ENCODE measurements at regions not wholly inside any gene's neighbourhood (a gene's known extent, or its start where the extent isn't known, plus 50 kb on each side); places are given as distances from the start of the nearest gene placed in this dataset.
"Not testable (repeated sequence)": the region's sequence is repeated elsewhere in the genome, so short reads cannot be mapped to it uniquely, and the experiment has no call there.

DNA sequence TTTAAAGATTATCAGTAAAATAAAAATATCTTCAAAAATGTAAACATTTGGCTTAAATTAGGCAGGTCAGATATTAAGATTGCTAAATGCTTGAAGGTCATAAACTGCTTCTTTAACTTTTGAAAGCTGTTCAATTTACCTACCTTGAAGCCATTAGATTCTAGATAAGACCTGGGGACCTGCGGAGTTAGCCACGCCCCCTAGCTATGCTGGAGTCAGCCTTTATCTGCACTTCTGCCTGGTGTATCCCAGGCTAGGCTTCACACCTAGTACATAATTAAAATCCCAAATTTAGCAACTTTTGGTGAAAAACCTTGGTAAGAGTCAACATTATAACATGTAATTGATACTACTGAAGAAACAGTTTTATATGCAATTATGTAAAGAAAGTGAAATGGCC lies 89.9 kb upstream of the PRSS3 start:
- TF ChIP-seq, protein P1, sequence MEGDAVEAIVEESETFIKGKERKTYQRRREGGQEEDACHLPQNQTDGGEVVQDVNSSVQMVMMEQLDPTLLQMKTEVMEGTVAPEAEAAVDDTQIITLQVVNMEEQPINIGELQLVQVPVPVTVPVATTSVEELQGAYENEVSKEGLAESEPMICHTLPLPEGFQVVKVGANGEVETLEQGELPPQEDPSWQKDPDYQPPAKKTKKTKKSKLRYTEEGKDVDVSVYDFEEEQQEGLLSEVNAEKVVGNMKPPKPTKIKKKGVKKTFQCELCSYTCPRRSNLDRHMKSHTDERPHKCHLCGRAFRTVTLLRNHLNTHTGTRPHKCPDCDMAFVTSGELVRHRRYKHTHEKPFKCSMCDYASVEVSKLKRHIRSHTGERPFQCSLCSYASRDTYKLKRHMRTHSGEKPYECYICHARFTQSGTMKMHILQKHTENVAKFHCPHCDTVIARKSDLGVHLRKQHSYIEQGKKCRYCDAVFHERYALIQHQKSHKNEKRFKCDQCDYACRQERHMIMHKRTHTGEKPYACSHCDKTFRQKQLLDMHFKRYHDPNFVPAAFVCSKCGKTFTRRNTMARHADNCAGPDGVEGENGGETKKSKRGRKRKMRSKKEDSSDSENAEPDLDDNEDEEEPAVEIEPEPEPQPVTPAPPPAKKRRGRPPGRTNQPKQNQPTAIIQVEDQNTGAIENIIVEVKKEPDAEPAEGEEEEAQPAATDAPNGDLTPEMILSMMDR (conservative IDR thresholded peaks at IDR 0.05; ENCODE audit: low read length): not testable (repeated sequence)
- not testable (repeated sequence) for TF ChIP-seq EZH2phosphoT487 (IDR thresholded peaks at IDR 0.05; ENCODE audit: borderline replicate concordance, low read depth, low read length)
